Mucosa of descending colon (tissue), 3 donors: ENCODE measurements at regions not wholly inside any gene's neighbourhood (a gene's known extent, or its start where the extent isn't known, plus 50 kb on each side); places are given as distances from the start of the nearest gene placed in this dataset.

Experiments used
- ATAC-seq: fragments of 200-7000 bp; cut with Tn5 transposase; one replicate; pipeline ENCODE4 v1.9.1; 2020; ENCODE audit warnings: mild to moderate bottlenecking, moderate library complexity
- DNase-seq, 3 donors: peaks; one replicate each; pipeline ENCODE4 v3.0.0-alpha.2; 2020
- H3K36me3 ChIP-seq: fragments of 200-600 bp; one replicate; pipeline ENCODE4 v1.8.0; 2021; ENCODE audit warnings: low read depth, mild to moderate bottlenecking
- H3K4me1 ChIP-seq: fragments of 200-600 bp; one replicate; pipeline ENCODE4 v1.8.0; 2021; ENCODE audit warnings: low read depth, mild to moderate bottlenecking
- H3K4me3 ChIP-seq: fragments of 200-600 bp; one replicate; pipeline ENCODE4 v1.8.0; 2021; ENCODE audit warnings: mild to moderate bottlenecking
- H3K9me3 ChIP-seq: fragments of 200-600 bp; one replicate; pipeline ENCODE4 v1.8.0; 2021; ENCODE audit warnings: mild to moderate bottlenecking
- intact Hi-C, 2 donors: fragments of 100-400 bp; cut with DNase I in 1 of 2; cut with micrococcal nuclease in 1 of 2; formaldehyde crosslinking; loops; one replicate each; pipeline versions ENCODE4 v1.11.0 to v1.11.1; 2022; cut with DNase I, micrococcal nuclease
- TF ChIP-seq, protein P1 (sequence below): fragments of 200-600 bp; IDR thresholded peaks from one replicate; pipeline ENCODE4 v1.8.0; 2022; ENCODE audit warnings: antibody characterized with exemption, mild to moderate bottlenecking
- donor health status: DM: no; HTN: no; CAD: no; lungs with moderate emphysema.
- donor health status: DM: no; HTN: no; CAD: no.
- donor health status: DM: no; HTN: yes; CAD: no.

DNA sequence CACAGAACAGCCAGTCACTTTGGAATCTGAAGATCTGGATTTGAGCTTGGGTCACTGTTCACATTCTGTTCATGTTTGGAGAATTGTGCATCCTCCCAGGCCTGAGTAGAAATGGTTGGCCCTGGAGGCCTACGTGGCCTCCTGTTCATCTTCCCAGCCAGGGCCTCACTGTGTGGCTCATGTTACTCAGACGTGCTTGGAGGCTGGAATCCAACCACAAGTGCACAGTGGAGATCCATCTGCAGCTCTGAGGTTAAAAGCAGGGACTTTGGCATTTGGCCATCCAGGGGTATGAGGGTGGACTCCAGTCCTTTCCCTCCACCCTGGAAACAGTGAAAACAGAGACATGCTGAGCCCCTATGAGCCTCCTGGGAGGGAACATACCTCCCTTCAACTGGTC, 709.0 kb upstream of the IGFBP3 start:
- intact Hi-C loops = no loop called here
- no peak for DNase-seq
- Histone ChIP-seq H3K9me3 (no peaks in the 10 kb centered on the region), H3K4me3 (no peak overlapping the region), H3K4me1 (no peaks in the 10 kb centered on the region), H3K36me3 (no peaks in the 10 kb centered on the region)
- no peak for ATAC-seq
- TF ChIP-seq, protein P1, sequence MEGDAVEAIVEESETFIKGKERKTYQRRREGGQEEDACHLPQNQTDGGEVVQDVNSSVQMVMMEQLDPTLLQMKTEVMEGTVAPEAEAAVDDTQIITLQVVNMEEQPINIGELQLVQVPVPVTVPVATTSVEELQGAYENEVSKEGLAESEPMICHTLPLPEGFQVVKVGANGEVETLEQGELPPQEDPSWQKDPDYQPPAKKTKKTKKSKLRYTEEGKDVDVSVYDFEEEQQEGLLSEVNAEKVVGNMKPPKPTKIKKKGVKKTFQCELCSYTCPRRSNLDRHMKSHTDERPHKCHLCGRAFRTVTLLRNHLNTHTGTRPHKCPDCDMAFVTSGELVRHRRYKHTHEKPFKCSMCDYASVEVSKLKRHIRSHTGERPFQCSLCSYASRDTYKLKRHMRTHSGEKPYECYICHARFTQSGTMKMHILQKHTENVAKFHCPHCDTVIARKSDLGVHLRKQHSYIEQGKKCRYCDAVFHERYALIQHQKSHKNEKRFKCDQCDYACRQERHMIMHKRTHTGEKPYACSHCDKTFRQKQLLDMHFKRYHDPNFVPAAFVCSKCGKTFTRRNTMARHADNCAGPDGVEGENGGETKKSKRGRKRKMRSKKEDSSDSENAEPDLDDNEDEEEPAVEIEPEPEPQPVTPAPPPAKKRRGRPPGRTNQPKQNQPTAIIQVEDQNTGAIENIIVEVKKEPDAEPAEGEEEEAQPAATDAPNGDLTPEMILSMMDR = no peak

DNA sequence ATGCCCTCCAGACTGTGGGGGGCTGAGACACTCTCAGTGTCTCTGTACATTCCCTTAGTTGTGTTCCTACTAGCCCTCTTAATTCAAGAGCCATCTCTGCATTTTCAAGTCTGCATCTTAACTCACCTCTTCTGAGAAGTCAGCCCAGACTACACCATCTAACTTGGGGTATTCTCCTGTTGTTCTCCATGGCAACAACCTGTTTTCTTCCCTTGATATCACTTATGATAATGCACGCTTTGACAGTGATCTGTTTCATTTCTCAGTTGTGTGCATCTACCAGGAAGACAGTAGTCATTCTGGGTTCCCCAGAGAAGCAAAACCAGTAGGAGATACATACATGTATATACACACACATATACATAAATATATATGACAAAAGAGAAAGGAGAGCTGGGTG, 707.3 kb upstream of the IGFBP3 start:
- ATAC-seq (no peak), DNase-seq (no peak)
- Histone ChIP-seq H3K9me3 (no peaks in the 10 kb centered on the region), H3K4me3 (no peak overlapping the region), H3K36me3 (no peaks in the 10 kb centered on the region), H3K4me1 (no peaks in the 10 kb centered on the region)
- intact Hi-C loops = no loop called here
- TF ChIP-seq, protein P1 = no peak

- no peak for DNase-seq
- Histone ChIP-seq H3K36me3 (no peaks in the 10 kb centered on the region), H3K9me3 (no peaks in the 10 kb centered on the region), H3K4me3 (no peak overlapping the region), H3K4me1 (no peaks in the 10 kb centered on the region)
- TF ChIP-seq, protein P1 = no peak
- ATAC-seq = no peak
- intact Hi-C loops = no loop called here
Measured at GRCh38 chr7:46626691-46627310, 705.7 kb upstream of the IGFBP3 start.

- ATAC-seq (no peak), DNase-seq (no peak)
- TF ChIP-seq, protein P1 = no peak
- intact Hi-C loops = no loop called here
- no peaks in the 10 kb centered on the region for H3K4me1 ChIP-seq
- H3K4me3 ChIP-seq = no peak overlapping the region
- H3K36me3 ChIP-seq = no peaks in the 10 kb centered on the region
- H3K9me3 ChIP-seq = no peaks in the 10 kb centered on the region
Measured at GRCh38 chr7:46626261-46626660, 705.2 kb upstream of the IGFBP3 start.

DNA sequence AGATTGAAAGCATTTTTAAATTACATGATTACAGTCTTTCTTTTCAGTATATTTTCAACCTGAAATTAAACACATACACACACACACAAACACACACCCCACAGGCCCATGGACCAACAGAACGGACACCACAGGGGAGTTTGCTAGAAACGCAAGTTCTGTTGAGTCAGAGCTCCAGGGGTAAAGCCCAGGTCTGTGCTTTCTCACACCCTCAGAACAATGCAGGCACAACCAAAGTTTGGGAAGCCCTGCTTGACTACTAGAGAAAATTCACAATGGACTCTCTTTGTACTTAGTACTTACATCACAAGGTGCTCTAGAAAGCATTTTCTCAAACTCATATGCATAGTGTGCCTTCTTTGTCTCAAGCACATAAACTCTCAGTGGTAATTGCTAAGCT, 704.0 kb upstream of the IGFBP3 start:
- TF ChIP-seq, protein P1 = no peak

GRCh38 chr7:46622251-46622650, 701.2 kb upstream of the IGFBP3 start:
- Histone ChIP-seq H3K9me3 (no peaks in the 10 kb centered on the region), H3K36me3 (no peaks in the 10 kb centered on the region), H3K4me1 (no peaks in the 10 kb centered on the region), H3K4me3 (no peak overlapping the region)
- TF ChIP-seq, protein P1 = no peak
- no peak for DNase-seq
- intact Hi-C loops = no loop called here
- ATAC-seq = no peak

More for the DNA sequence above, 704.0 kb upstream of the IGFBP3 start:
- Histone ChIP-seq H3K36me3 (no peaks in the 10 kb centered on the region), H3K9me3 (no peaks in the 10 kb centered on the region), H3K4me1 (no peaks in the 10 kb centered on the region), H3K4me3 (no peak overlapping the region)
- intact Hi-C loops = no loop called here
- DNase-seq = no peak
- no peak for ATAC-seq
